ENCODE measurements at regions not wholly inside any gene's neighbourhood (a gene's known extent, or its start where the extent isn't known, plus 50 kb on each side); places are given as distances from the start of the nearest gene placed in this dataset.

DNA sequence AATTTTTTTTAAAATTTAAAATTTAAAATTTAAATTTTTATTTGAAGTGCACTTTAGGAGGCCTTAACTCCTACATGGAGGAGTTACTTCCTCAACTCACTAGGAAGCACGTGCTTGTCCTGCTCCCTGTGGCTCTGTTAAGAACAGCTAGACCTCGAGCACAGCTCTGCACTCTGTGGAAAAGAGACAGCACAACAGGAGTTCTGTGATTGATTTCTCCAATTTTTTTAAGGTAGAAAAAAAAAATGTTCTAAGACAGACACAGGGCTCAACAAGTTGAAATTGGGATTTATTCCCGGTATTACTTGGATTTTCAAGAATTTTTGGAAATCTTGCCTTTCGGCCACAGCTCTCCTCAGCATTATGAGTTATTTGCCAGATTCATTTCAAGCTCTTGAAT, 356.6 kb upstream of the LYPLAL1 start:
- Mint-ChIP-seq H3K27ac (no peak overlapping the region), H3K4me1 (no peaks in the 10 kb centered on the region), H3K9me3 (no peaks in the 10 kb centered on the region), H3K27me3 (ENCODE audit: insufficient read depth) (peaks cover 6% of the 10 kb centered on the region), H3K4me3 (no peak overlapping the region), H3K36me3 (ENCODE audit: low read depth) (no peaks in the 10 kb centered on the region)
- H3K4me3 ChIP-seq (ENCODE audit: low read length): no peak overlapping the region
- TF ChIP-seq, protein P1, sequence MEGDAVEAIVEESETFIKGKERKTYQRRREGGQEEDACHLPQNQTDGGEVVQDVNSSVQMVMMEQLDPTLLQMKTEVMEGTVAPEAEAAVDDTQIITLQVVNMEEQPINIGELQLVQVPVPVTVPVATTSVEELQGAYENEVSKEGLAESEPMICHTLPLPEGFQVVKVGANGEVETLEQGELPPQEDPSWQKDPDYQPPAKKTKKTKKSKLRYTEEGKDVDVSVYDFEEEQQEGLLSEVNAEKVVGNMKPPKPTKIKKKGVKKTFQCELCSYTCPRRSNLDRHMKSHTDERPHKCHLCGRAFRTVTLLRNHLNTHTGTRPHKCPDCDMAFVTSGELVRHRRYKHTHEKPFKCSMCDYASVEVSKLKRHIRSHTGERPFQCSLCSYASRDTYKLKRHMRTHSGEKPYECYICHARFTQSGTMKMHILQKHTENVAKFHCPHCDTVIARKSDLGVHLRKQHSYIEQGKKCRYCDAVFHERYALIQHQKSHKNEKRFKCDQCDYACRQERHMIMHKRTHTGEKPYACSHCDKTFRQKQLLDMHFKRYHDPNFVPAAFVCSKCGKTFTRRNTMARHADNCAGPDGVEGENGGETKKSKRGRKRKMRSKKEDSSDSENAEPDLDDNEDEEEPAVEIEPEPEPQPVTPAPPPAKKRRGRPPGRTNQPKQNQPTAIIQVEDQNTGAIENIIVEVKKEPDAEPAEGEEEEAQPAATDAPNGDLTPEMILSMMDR (conservative IDR thresholded peaks at IDR 0.05): peak; percentile 38
- no peaks in the 10 kb centered on the region for H3K9me3 ChIP-seq (ENCODE audit: control insufficient read depth, low read length)
- 74 to 85% methylated on average over 4 of the region's 4 CpGs for WGBS, 2 experiments (ENCODE audit: insufficient coverage in 1 of 2, insufficient read length in 1 of 2)
- H3K27me3 ChIP-seq (ENCODE audit: control insufficient read depth, insufficient read depth, low read length, poor library complexity, severe bottlenecking): no peaks in the 10 kb centered on the region
- no peak overlapping the region for H3K9ac ChIP-seq (ENCODE audit: extremely low read depth, low read length, poor library complexity, severe bottlenecking)
- H3K27ac ChIP-seq (ENCODE audit: low read depth, low read length): no peak overlapping the region
- DNase-seq: no peak
- no peaks in the 10 kb centered on the region for H3K4me1 ChIP-seq (ENCODE audit: control insufficient read depth, insufficient read depth, low read length)
- no peaks in the 10 kb centered on the region for H3K36me3 ChIP-seq (ENCODE audit: control insufficient read depth, insufficient read depth, low read length)

DNA sequence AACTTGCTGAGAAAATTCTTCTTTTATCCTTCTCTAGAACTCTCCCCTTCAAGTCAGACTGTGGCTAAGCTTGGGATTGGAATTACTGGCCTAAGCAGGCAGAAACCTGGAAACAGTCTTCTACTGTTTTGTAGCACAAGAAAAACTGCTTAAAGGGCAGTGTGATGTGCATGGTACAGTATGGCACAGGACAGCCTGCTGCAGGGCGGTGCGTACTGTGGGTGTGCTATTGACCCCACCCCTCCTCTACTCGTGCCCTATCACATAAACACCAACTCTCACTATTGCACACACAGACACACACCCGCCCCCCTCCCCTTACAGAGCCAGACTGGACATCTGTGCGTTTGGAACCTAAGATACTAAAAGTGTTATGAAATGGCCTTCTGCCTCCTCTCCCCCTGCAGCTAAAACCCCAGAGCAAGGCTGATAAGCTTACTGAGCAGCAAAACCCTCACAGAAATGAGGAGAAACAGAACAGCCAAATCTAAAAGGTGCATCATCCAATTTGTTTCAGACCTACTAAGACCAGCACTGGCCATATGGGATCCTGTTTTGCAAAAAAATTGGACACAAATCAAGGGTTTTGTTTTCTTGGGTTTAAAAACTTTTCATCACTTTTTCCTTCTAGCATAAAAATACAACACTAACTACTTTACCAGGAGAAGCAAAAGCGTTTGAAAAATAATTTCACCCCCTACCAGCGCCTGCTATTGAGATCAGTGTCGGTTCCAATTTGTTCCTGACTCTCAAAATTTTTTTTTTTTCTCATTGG, 355.8 kb upstream of the LYPLAL1 start:
- Histone ChIP-seq H3K4me1 (ENCODE audit: control insufficient read depth, insufficient read depth, low read length) (no peaks in the 10 kb centered on the region), H3K36me3 (ENCODE audit: control insufficient read depth, insufficient read depth, low read length) (no peaks in the 10 kb centered on the region), H3K27me3 (ENCODE audit: control insufficient read depth, insufficient read depth, low read length, poor library complexity, severe bottlenecking) (no peaks in the 10 kb centered on the region), H3K9me3 (ENCODE audit: control insufficient read depth, low read length) (no peaks in the 10 kb centered on the region), H3K27ac (ENCODE audit: low read depth, low read length) (no peak overlapping the region), H3K9ac (ENCODE audit: extremely low read depth, low read length, poor library complexity, severe bottlenecking) (no peak overlapping the region), H3K4me3 (ENCODE audit: low read length) (no peak overlapping the region)
- Mint-ChIP-seq H3K27ac (no peak overlapping the region), H3K27me3 (ENCODE audit: insufficient read depth) (peaks cover 6% of the 10 kb centered on the region), H3K9me3 (no peaks in the 10 kb centered on the region), H3K4me3 (no peak overlapping the region), H3K4me1 (no peaks in the 10 kb centered on the region), H3K36me3 (ENCODE audit: low read depth) (no peaks in the 10 kb centered on the region)
- DNase-seq: no peak
- TF ChIP-seq, protein P1 (conservative IDR thresholded peaks at IDR 0.05): no peak
- 91 to 100% methylated on average over 2 to 7 of the region's 8 CpGs for WGBS, 2 experiments (ENCODE audit: insufficient coverage in 1 of 2, insufficient read length in 1 of 2)

DNA sequence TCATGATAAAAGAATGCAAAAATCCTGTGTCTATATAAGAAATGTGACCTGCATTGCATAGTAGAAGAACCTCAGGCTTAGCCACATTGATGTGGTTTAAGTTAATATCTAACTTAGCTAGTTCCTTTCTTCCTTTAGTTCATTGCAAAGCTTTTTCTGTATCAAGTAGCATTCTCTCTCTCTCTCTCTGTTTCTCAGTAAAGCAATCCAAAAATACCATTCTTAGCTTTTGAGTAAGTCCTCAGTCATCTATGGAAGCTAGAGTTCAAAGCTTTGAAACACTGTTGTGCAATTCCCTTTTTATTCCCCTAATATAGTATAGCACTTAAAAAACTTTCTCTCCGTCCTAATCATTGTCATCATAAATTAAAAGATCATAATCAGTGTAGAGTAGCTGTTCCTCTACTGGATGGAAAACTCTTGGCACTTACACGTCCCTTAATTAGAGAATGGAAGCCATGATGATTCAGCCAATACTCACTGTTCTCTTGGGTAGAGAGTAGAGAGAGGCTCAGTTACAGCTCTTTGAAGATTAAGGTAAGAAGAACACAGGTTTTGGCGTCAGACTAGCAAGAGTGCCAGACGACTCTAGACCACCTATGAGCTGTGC, 350.3 kb upstream of the LYPLAL1 start:
- Mint-ChIP-seq H3K9me3 (peaks cover 2% of the 10 kb centered on the region), H3K36me3 (ENCODE audit: low read depth) (no peaks in the 10 kb centered on the region), H3K4me1 (peaks cover 3% of the 10 kb centered on the region), H3K27me3 (ENCODE audit: insufficient read depth) (peaks cover 4% of the 10 kb centered on the region), H3K4me3 (no peak overlapping the region), H3K27ac (no peak overlapping the region)
- Histone ChIP-seq H3K27me3 (ENCODE audit: control insufficient read depth, insufficient read depth, low read length, poor library complexity, severe bottlenecking) (no peaks in the 10 kb centered on the region), H3K9me3 (ENCODE audit: control insufficient read depth, low read length) (no peaks in the 10 kb centered on the region), H3K4me3 (ENCODE audit: low read length) (no peak overlapping the region), H3K4me1 (ENCODE audit: control insufficient read depth, insufficient read depth, low read length) (peaks cover 2% of the 10 kb centered on the region), H3K9ac (ENCODE audit: extremely low read depth, low read length, poor library complexity, severe bottlenecking) (no peak overlapping the region), H3K27ac (ENCODE audit: low read depth, low read length) (no peak overlapping the region), H3K36me3 (ENCODE audit: control insufficient read depth, insufficient read depth, low read length) (no peaks in the 10 kb centered on the region)
- TF ChIP-seq, protein P1 (conservative IDR thresholded peaks at IDR 0.05): no peak
- DNase-seq: no peak
- 73 to 96% methylated on average over 3 to 4 of the region's 4 CpGs for WGBS, 2 experiments (ENCODE audit: insufficient coverage in 1 of 2, insufficient read length in 1 of 2)

Data from endodermal cell (in vitro differentiated cells).